Endodermal cell (in vitro differentiated cells): ENCODE measurements at regions not wholly inside any gene's neighbourhood (a gene's known extent, or its start where the extent isn't known, plus 50 kb on each side); places are given as distances from the start of the nearest gene placed in this dataset.

Source experiments
- DNase-seq: peaks from one replicate; pipeline ENCODE4 v3.0.0-alpha.2; 2017
- H3K27ac ChIP-seq: 2 replicates; pipeline ENCODE4 v1.5.1; 2013; ENCODE audit warnings: mild to moderate bottlenecking, low read depth, low read length, moderate library complexity
- H3K27me3 ChIP-seq: 2 replicates; pipeline ENCODE4 v1.6.1; 2013; ENCODE audit warnings: mild to moderate bottlenecking, low read length, moderate library complexity; ENCODE audit not compliant: insufficient read depth, control insufficient read depth, poor library complexity, severe bottlenecking
- H3K36me3 ChIP-seq: 2 replicates; pipeline ENCODE4 v1.7.0; 2013; ENCODE audit warnings: mild to moderate bottlenecking, low read length, moderate library complexity; ENCODE audit not compliant: control insufficient read depth, insufficient read depth
- H3K4me1 ChIP-seq: one replicate; pipeline ENCODE4 v1.7.0; 2013; ENCODE audit warnings: low read length; ENCODE audit not compliant: control insufficient read depth, insufficient read depth
- H3K4me3 ChIP-seq: 2 replicates; pipeline ENCODE4 v1.5.1; 2013; ENCODE audit warnings: mild to moderate bottlenecking, low read length, moderate library complexity
- H3K9ac ChIP-seq: 2 replicates; pipeline ENCODE4 v1.6.1; 2013; ENCODE audit warnings: mild to moderate bottlenecking, low read length, moderate library complexity; ENCODE audit not compliant: poor library complexity, severe bottlenecking; ENCODE audit errors: extremely low read depth
- H3K9me3 ChIP-seq: 2 replicates; pipeline ENCODE4 v1.6.1; 2013; ENCODE audit warnings: mild to moderate bottlenecking, low read length, moderate library complexity; ENCODE audit not compliant: control insufficient read depth
- H3K27ac Mint-ChIP-seq: 2 replicates; pipeline ENCODE4 v1.8.0; 2020; ENCODE audit warnings: mixed read lengths
- H3K27me3 Mint-ChIP-seq: 2 replicates; pipeline ENCODE4 v1.8.0; 2021; ENCODE audit warnings: mild to moderate bottlenecking, mixed read lengths; ENCODE audit not compliant: insufficient read depth
- H3K36me3 Mint-ChIP-seq: 2 replicates; pipeline ENCODE4 v1.8.0; 2020; ENCODE audit warnings: low read depth, mixed read lengths
- H3K4me1 Mint-ChIP-seq: 2 replicates; pipeline ENCODE4 v1.8.0; 2020; ENCODE audit warnings: mixed read lengths
- H3K4me3 Mint-ChIP-seq: 2 replicates; pipeline ENCODE4 v1.8.0; 2020; ENCODE audit warnings: mild to moderate bottlenecking, moderate library complexity, mixed read lengths
- H3K9me3 Mint-ChIP-seq: 2 replicates; pipeline ENCODE4 v1.8.0; 2020; ENCODE audit warnings: mild to moderate bottlenecking, mixed read lengths
- WGBS, 2 experiments: methylation state at CpG; one replicate each; pipeline versions ENCODE4 v1.1.5 to v1.1.7; 2013; ENCODE audit warnings: missing lambda C conversion rate in 2 of 2, mixed read lengths in 1 of 2; ENCODE audit not compliant: insufficient coverage in 1 of 2, insufficient read length in 1 of 2; 5-methylcytosine and 5-hydroxymethylcytosine counted together
- TF ChIP-seq, protein P1 (sequence below): fragments of 200-600 bp; sonication (generic); conservative IDR thresholded peaks from 2 replicates; pipeline ENCODE4 v1.5.0; 2021; ENCODE audit warnings: antibody characterized with exemption, mild to moderate bottlenecking

- TF ChIP-seq, protein P1, sequence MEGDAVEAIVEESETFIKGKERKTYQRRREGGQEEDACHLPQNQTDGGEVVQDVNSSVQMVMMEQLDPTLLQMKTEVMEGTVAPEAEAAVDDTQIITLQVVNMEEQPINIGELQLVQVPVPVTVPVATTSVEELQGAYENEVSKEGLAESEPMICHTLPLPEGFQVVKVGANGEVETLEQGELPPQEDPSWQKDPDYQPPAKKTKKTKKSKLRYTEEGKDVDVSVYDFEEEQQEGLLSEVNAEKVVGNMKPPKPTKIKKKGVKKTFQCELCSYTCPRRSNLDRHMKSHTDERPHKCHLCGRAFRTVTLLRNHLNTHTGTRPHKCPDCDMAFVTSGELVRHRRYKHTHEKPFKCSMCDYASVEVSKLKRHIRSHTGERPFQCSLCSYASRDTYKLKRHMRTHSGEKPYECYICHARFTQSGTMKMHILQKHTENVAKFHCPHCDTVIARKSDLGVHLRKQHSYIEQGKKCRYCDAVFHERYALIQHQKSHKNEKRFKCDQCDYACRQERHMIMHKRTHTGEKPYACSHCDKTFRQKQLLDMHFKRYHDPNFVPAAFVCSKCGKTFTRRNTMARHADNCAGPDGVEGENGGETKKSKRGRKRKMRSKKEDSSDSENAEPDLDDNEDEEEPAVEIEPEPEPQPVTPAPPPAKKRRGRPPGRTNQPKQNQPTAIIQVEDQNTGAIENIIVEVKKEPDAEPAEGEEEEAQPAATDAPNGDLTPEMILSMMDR, result peak; percentile 34
Observed at GRCh38 chr2:206378835-206379234, 64.5 kb upstream of the ADAM23 start.

DNA sequence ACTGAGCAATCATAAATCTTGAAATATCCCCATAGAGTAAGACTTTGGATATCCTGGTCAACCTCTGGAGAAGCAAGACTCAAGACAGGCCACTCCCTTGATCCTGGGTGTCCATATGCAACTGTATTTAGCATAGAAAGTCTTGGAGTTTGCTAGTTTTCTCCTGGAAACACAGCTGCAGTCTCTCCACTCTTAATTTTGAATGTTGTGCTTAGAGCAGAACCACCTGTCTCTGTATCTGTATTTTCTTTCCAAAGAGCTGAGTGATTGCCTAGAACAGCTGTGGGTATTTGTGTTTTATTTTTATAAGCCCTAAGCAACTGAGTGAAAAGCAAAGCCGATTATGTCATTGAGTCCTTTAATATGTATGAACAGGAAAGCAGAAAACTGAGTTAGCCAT lies 64.1 kb upstream of the ADAM23 start:
- H3K9me3 ChIP-seq, result peaks cover 20% of the 10 kb centered on the region
- H3K4me1 Mint-ChIP-seq, result no peaks in the 10 kb centered on the region
- H3K4me3 ChIP-seq, result no peak overlapping the region
- no peaks in the 10 kb centered on the region for H3K27me3 Mint-ChIP-seq
- H3K27me3 ChIP-seq, result no peaks in the 10 kb centered on the region
- TF ChIP-seq, protein P1, result no peak
- no peak overlapping the region for H3K9ac ChIP-seq
- H3K4me3 Mint-ChIP-seq, result no peak overlapping the region
- H3K36me3 Mint-ChIP-seq, result no peaks in the 10 kb centered on the region
- peaks cover 10% of the 10 kb centered on the region for H3K9me3 Mint-ChIP-seq
- no peaks in the 10 kb centered on the region for H3K4me1 ChIP-seq
- no peak overlapping the region for H3K27ac Mint-ChIP-seq
- H3K36me3 ChIP-seq, result no peaks in the 10 kb centered on the region
- WGBS, 2 experiments, result 86 to 88% methylated on average over 1 of the region's 1 CpG
- no peak overlapping the region for H3K27ac ChIP-seq
- no peak for DNase-seq

More at GRCh38 chr2:206378835-206379234, 64.5 kb upstream of the ADAM23 start:
- Mint-ChIP-seq H3K36me3 (no peaks in the 10 kb centered on the region), H3K27me3 (no peaks in the 10 kb centered on the region), H3K4me3 (no peak overlapping the region), H3K9me3 (peaks cover 11% of the 10 kb centered on the region), H3K4me1 (no peaks in the 10 kb centered on the region), H3K27ac (no peak overlapping the region)
- Histone ChIP-seq H3K4me3 (no peak overlapping the region), H3K27me3 (no peaks in the 10 kb centered on the region), H3K27ac (no peak overlapping the region), H3K36me3 (no peaks in the 10 kb centered on the region), H3K9ac (no peak overlapping the region), H3K9me3 (peaks cover 16% of the 10 kb centered on the region), H3K4me1 (no peaks in the 10 kb centered on the region)
- no peak for DNase-seq
- 91% methylated on average over 4 of the region's 4 CpGs for WGBS, 2 experiments

GRCh38 chr2:206379886-206380285 lies 63.4 kb upstream of the ADAM23 start:
- Histone ChIP-seq H3K4me3 (no peak overlapping the region), H3K27me3 (no peaks in the 10 kb centered on the region), H3K27ac (no peak overlapping the region), H3K36me3 (no peaks in the 10 kb centered on the region), H3K9ac (no peak overlapping the region), H3K9me3 (peaks cover 24% of the 10 kb centered on the region), H3K4me1 (no peaks in the 10 kb centered on the region)
- TF ChIP-seq, protein P1, result no peak
- no peaks in the 10 kb centered on the region for H3K27me3 Mint-ChIP-seq
- H3K4me1 Mint-ChIP-seq, result no peaks in the 10 kb centered on the region
- peaks cover 13% of the 10 kb centered on the region for H3K9me3 Mint-ChIP-seq
- H3K4me3 Mint-ChIP-seq, result no peak overlapping the region
- WGBS, 2 experiments, result 74 to 95% methylated on average over 2 to 3 of the region's 3 CpGs
- no peak for DNase-seq
- H3K27ac Mint-ChIP-seq, result no peak overlapping the region
- H3K36me3 Mint-ChIP-seq, result no peaks in the 10 kb centered on the region
